ENCODE measurements at regions not wholly inside any gene's neighbourhood (a gene's known extent, or its start where the extent isn't known, plus 50 kb on each side); places are given as distances from the start of the nearest gene placed in this dataset.

DNA sequence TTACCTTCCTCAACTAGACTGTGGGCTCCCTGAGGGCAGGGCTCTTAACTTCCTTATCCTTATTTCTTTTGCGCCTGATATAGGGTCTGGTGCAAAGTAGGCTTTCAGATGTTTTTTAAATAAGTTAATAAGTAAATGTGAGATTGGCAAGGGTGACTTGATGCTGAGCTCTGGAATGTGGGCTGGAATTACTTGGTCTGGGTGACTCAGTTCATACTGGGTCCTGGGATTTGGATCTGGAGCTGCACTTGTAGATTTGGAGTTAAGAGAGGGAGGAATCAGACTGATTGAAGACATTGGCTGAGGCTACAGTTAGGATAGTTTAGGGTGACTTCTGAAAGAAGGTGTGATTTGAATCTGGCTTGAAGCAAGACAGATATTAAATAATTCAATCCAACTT is 190.9 kb downstream of the GIPC2 start:
- H4K20me1 ChIP-seq (ENCODE audit: low read depth, low read length) = no peaks in the 10 kb centered on the region
- H3F3A ChIP-seq (ENCODE audit: insufficient read depth) = no peaks in the 10 kb centered on the region
- H3K9me3 ChIP-seq (ENCODE audit: insufficient read depth, low read length) = no peaks in the 10 kb centered on the region
- H3K27ac ChIP-seq (ENCODE audit: low read depth, low read length) = no peak overlapping the region
- H3K9me2 ChIP-seq (replicated peaks; ENCODE audit: insufficient read depth, low read length) = 0 out of 2 replicates have a peak, but pooled peaks cover 5% of the 10 kb centered on the region
- no peak overlapping the region for H3K4me3 ChIP-seq (ENCODE audit: insufficient read depth, low read length, poor library complexity, severe bottlenecking)
- no peak overlapping the region for H3K9ac ChIP-seq (ENCODE audit: low read length)
- no peaks in the 10 kb centered on the region for H3K27me3 ChIP-seq (ENCODE audit: low read length)
- H3K4me2 ChIP-seq (ENCODE audit: low read depth, low read length, poor library complexity, severe bottlenecking) = no peak overlapping the region
- H2AFZ ChIP-seq (ENCODE audit: low read depth, low read length, severe bottlenecking) = no peak overlapping the region
- H3K79me2 ChIP-seq (ENCODE audit: insufficient read depth, low read length) = no peaks in the 10 kb centered on the region
- TF ChIP-seq CTCF (IDR thresholded peaks at IDR 0.05; ENCODE audit: insufficient read depth, low read length, poor library complexity, severe bottlenecking) = no peak
- TF ChIP-seq EZH2phosphoT487 (conservative IDR thresholded peaks at IDR 0.05; ENCODE audit: low read length) = no peak
- H3K36me3 ChIP-seq (ENCODE audit: low read length) = no peaks in the 10 kb centered on the region

DNA sequence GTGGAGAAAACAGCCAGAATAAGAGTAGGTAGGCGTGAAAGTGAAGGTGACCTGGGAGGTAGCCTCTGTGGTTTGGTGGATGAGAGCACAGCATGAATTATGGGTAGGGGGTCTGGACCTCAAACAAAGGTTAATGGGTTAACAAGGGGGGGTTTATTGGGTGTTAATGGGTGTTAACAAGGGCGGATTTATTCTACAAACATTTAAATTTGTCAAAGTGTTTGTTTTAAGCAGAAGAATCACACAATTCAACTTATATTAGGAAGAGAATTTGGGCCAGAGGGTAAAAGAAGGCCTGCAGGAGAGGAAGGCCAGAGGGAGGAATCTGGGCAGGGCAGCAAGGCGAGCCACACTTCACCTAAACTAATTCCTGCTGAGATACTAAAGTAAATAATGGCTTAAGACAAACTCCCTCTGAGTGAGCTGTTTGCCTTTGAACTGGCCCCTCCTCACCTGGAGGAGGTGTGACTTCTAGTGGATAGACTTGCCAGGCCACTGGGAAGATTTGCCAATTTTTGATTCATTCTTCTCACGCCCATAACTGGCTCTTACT is 191.7 kb downstream of the GIPC2 start:
- no peaks in the 10 kb centered on the region for H3F3A ChIP-seq (ENCODE audit: insufficient read depth)
- H3K79me2 ChIP-seq (ENCODE audit: insufficient read depth, low read length) = no peaks in the 10 kb centered on the region
- no peaks in the 10 kb centered on the region for H4K20me1 ChIP-seq (ENCODE audit: low read depth, low read length)
- H3K9me2 ChIP-seq (replicated peaks; ENCODE audit: insufficient read depth, low read length) = 0 out of 2 replicates have a peak, but pooled peaks cover 5% of the 10 kb centered on the region
- H3K36me3 ChIP-seq (ENCODE audit: low read length) = no peaks in the 10 kb centered on the region
- no peaks in the 10 kb centered on the region for H3K27me3 ChIP-seq (ENCODE audit: low read length)
- no peak overlapping the region for H2AFZ ChIP-seq (ENCODE audit: low read depth, low read length, severe bottlenecking)
- H3K9ac ChIP-seq (ENCODE audit: low read length) = no peak overlapping the region
- TF ChIP-seq CTCF (IDR thresholded peaks at IDR 0.05; ENCODE audit: insufficient read depth, low read length, poor library complexity, severe bottlenecking) (no peak), EZH2phosphoT487 (conservative IDR thresholded peaks at IDR 0.05; ENCODE audit: low read length) (no peak)
- no peaks in the 10 kb centered on the region for H3K9me3 ChIP-seq (ENCODE audit: insufficient read depth, low read length)
- no peak overlapping the region for H3K4me3 ChIP-seq (ENCODE audit: insufficient read depth, low read length, poor library complexity, severe bottlenecking)
- H3K27ac ChIP-seq (ENCODE audit: low read depth, low read length) = no peak overlapping the region
- no peak overlapping the region for H3K4me2 ChIP-seq (ENCODE audit: low read depth, low read length, poor library complexity, severe bottlenecking)

DNA sequence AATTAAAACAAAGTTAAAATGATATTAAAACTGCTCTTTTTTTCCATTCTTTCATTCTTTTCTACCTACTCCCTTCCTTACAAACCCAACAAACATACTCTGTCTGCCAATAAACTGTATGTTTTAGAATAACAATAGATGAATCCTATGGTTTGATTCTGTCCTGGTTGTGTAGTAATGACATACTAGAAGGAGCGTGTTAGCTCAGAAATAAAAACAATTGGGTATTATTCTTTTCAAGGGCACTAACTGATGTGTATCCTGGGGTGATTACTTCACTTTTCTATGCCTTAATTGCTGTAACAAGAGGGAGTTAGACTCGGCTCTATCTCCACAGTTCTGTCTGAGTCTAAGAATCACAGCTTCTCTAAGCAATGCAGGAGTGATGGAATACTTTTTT is 194.4 kb downstream of the GIPC2 start:
- Histone ChIP-seq H3K27me3 (ENCODE audit: low read length) (no peaks in the 10 kb centered on the region), H3K9me2 (replicated peaks; ENCODE audit: insufficient read depth, low read length) (0 out of 2 replicates have a peak, but pooled peaks cover 4% of the 10 kb centered on the region), H3K36me3 (ENCODE audit: low read length) (no peaks in the 10 kb centered on the region), H3K9ac (ENCODE audit: low read length) (no peak overlapping the region), H3F3A (ENCODE audit: insufficient read depth) (no peaks in the 10 kb centered on the region), H3K27ac (ENCODE audit: low read depth, low read length) (no peak overlapping the region), H3K4me3 (ENCODE audit: insufficient read depth, low read length, poor library complexity, severe bottlenecking) (no peak overlapping the region), H4K20me1 (ENCODE audit: low read depth, low read length) (no peaks in the 10 kb centered on the region), H2AFZ (ENCODE audit: low read depth, low read length, severe bottlenecking) (no peak overlapping the region), H3K4me2 (ENCODE audit: low read depth, low read length, poor library complexity, severe bottlenecking) (no peak overlapping the region), H3K79me2 (ENCODE audit: insufficient read depth, low read length) (no peaks in the 10 kb centered on the region), H3K9me3 (ENCODE audit: insufficient read depth, low read length) (no peaks in the 10 kb centered on the region)
- TF ChIP-seq CTCF (IDR thresholded peaks at IDR 0.05; ENCODE audit: insufficient read depth, low read length, poor library complexity, severe bottlenecking) (no peak), EZH2phosphoT487 (conservative IDR thresholded peaks at IDR 0.05; ENCODE audit: low read length) (no peak)
